HEK293T (cell line): ENCODE measurements at regions not wholly inside any gene's neighbourhood (a gene's known extent, or its start where the extent isn't known, plus 50 kb on each side); places are given as distances from the start of the nearest gene placed in this dataset.

Source experiments
- CTCF ChIA-PET: fragments of 350-600 bp; formaldehyde crosslinking; extraction: SDS; loops from one replicate; lab custom pipeline; 2021; ENCODE audit warnings: antibody characterized with exemption, inconsistent platforms; lab: Yijun Ruan, JAX
- POLR2A ChIA-PET: fragments of 350-600 bp; formaldehyde crosslinking; extraction: SDS; loops from one replicate; lab custom pipeline; 2020; ENCODE audit warnings: antibody characterized with exemption, inconsistent platforms; lab: Yijun Ruan, JAX
- DNase-seq: peaks from one replicate; pipeline ENCODE4 v3.0.0; 2012; ENCODE audit warnings: mixed read lengths; ENCODE audit errors: extremely low spot score
- ARNT ChIP-seq: fragments of 450-650 bp; IDR thresholded peaks from 2 replicates; pipeline ENCODE4 v1.6.1; 2017; ENCODE audit warnings: mild to moderate bottlenecking
- BHLHE40 ChIP-seq: fragments of 450-650 bp; IDR thresholded peaks from 2 replicates; pipeline ENCODE4 v1.6.1; 2016; ENCODE audit warnings: mild to moderate bottlenecking, moderate library complexity, borderline replicate concordance
- CTBP1 ChIP-seq: fragments of 450-650 bp; IDR thresholded peaks from 2 replicates; pipeline ENCODE4 v1.6.1; 2016; ENCODE audit warnings: borderline replicate concordance
- ELF4 ChIP-seq: fragments of 450-650 bp; IDR thresholded peaks from 2 replicates; pipeline ENCODE4 v1.6.1; 2017; ENCODE audit warnings: antibody characterized with exemption
- FOXA1 ChIP-seq: fragments of 450-650 bp; IDR thresholded peaks from 2 replicates; pipeline ENCODE4 v1.6.1; 2016; ENCODE audit warnings: mild to moderate bottlenecking
- FOXK2 ChIP-seq: fragments of 450-650 bp; IDR thresholded peaks from 2 replicates; pipeline ENCODE4 v1.6.1; 2016; ENCODE audit warnings: mild to moderate bottlenecking
- FOXM1 ChIP-seq: fragments of 450-650 bp; IDR thresholded peaks from 2 replicates; pipeline ENCODE4 v1.6.1; 2017; ENCODE audit warnings: mild to moderate bottlenecking, borderline replicate concordance
- HDGF ChIP-seq: fragments of 450-650 bp; IDR thresholded peaks from 2 replicates; pipeline ENCODE4 v1.6.1; 2017; ENCODE audit warnings: antibody characterized with exemption, borderline replicate concordance
- L3MBTL2 ChIP-seq: fragments of 450-650 bp; conservative IDR thresholded peaks from 2 replicates; pipeline ENCODE4 v1.6.1; 2016; ENCODE audit warnings: mild to moderate bottlenecking
- LEF1 ChIP-seq: fragments of 450-650 bp; IDR thresholded peaks from 2 replicates; pipeline ENCODE4 v1.6.1; 2017; ENCODE audit warnings: mild to moderate bottlenecking, borderline replicate concordance
- NFRKB ChIP-seq: fragments of 450-650 bp; IDR thresholded peaks from 2 replicates; pipeline ENCODE4 v1.6.1; 2016; ENCODE audit warnings: mild to moderate bottlenecking, moderate library complexity
- PKNOX1 ChIP-seq: fragments of 450-650 bp; IDR thresholded peaks from 2 replicates; pipeline ENCODE4 v1.6.1; 2016
- SP1 ChIP-seq: fragments of 450-650 bp; IDR thresholded peaks from 2 replicates; pipeline ENCODE4 v1.6.1; 2017
- SUZ12 ChIP-seq: fragments of 450-650 bp; IDR thresholded peaks from 2 replicates; pipeline ENCODE4 v1.6.1; 2016; ENCODE audit warnings: mild to moderate bottlenecking
- TARDBP ChIP-seq: fragments of 450-650 bp; IDR thresholded peaks from 2 replicates; pipeline ENCODE4 v1.6.1; 2016
- ZNF384 ChIP-seq: fragments of 450-650 bp; IDR thresholded peaks from 2 replicates; pipeline ENCODE4 v1.6.1; 2016

GRCh38 chr6:90420500-90420899, 123.9 kb upstream of the BACH2 start:
- no peak for DNase-seq
- TF ChIP-seq HDGF (no peak), FOXM1 (no peak), PKNOX1 (no peak), SUZ12 (no peak), ELF4 (no peak), ZNF384 (no peak), LEF1 (no peak), FOXA1 (no peak), TARDBP (no peak), BHLHE40 (no peak), SP1 (no peak), NFRKB (no peak), CTBP1 (no peak)
- ChIA-PET POLR2A (no interaction called here), CTCF (interaction anchor here (0.6 to 1.2 kb wide), 2 partner anchors 11 to 26 kb away, joined by 3 read pairs; no protein-coding TSS in a partner anchor)

GRCh38 chr6:90417385-90417784, 120.7 kb upstream of the BACH2 start:
- CTCF ChIA-PET: no interaction called here

GRCh38 chr6:90416322-90416721, 119.7 kb upstream of the BACH2 start:
- TF ChIP-seq ARNT (no peak), PKNOX1 (no peak), ZNF384 (no peak), HDGF (no peak), SP1 (no peak), BHLHE40 (no peak), L3MBTL2 (no peak), FOXK2 (no peak), SUZ12 (no peak), CTBP1 (no peak), NFRKB (no peak), LEF1 (no peak), TARDBP (no peak), FOXA1 (no peak)
- ChIA-PET POLR2A (no interaction called here), CTCF (no interaction called here)
- DNase-seq: no peak

More at GRCh38 chr6:90417385-90417784, 120.7 kb upstream of the BACH2 start:
- POLR2A ChIA-PET: no interaction called here
- DNase-seq: no peak
- no peak for TF ChIP-seq L3MBTL2
- TF ChIP-seq HDGF: no peak
- no peak for TF ChIP-seq SUZ12
- TF ChIP-seq LEF1: no peak
- TF ChIP-seq SP1: no peak
- TF ChIP-seq NFRKB: no peak

- CTCF ChIA-PET: interaction anchor here (0.6 kb wide), 1 partner anchor 18 kb away, joined by 4 read pairs; no protein-coding TSS in a partner anchor
- POLR2A ChIA-PET: no interaction called here
- DNase-seq: no peak
- TF ChIP-seq TARDBP: no peak
- TF ChIP-seq SP1: no peak
- no peak for TF ChIP-seq HDGF
- no peak for TF ChIP-seq FOXA1
- no peak for TF ChIP-seq BHLHE40
- TF ChIP-seq CTBP1: no peak
- no peak for TF ChIP-seq LEF1
- no peak for TF ChIP-seq FOXM1
- no peak for TF ChIP-seq L3MBTL2
- TF ChIP-seq PKNOX1: no peak
- TF ChIP-seq ELF4: no peak
- no peak for TF ChIP-seq NFRKB
These were observed 118.5 kb upstream of the BACH2 start for GRCh38 chr6:90415178-90415577.

- TF ChIP-seq PKNOX1: no peak
- TF ChIP-seq FOXM1: no peak
- no peak for TF ChIP-seq FOXK2
- TF ChIP-seq SP1: no peak
- TF ChIP-seq ZNF384: no peak
- no peak for TF ChIP-seq SUZ12
- no peak for TF ChIP-seq HDGF
- TF ChIP-seq BHLHE40: no peak
- no peak for TF ChIP-seq FOXA1
- no peak for TF ChIP-seq L3MBTL2
- TF ChIP-seq ELF4: no peak
- no peak for TF ChIP-seq CTBP1
- POLR2A ChIA-PET: no interaction called here
- DNase-seq: no peak
- CTCF ChIA-PET: no interaction called here
These were observed 117.7 kb upstream of the BACH2 start for GRCh38 chr6:90414352-90414751.

GRCh38 chr6:90413867-90414266, 117.2 kb upstream of the BACH2 start:
- ChIA-PET CTCF (no interaction called here), POLR2A (interaction anchor here (0.6 to 0.8 kb wide), 2 partner anchors 11 to 1102 kb away, joined by 3 read pairs; no protein-coding TSS in a partner anchor)
- no peak for TF ChIP-seq LEF1
- TF ChIP-seq HDGF: no peak
- no peak for TF ChIP-seq CTBP1

More at GRCh38 chr6:90413867-90414266, 117.2 kb upstream of the BACH2 start:
- no peak for DNase-seq
